ENCODE measurements at regions not wholly inside any gene's neighbourhood (a gene's known extent, or its start where the extent isn't known, plus 50 kb on each side); places are given as distances from the start of the nearest gene placed in this dataset.
"Not testable (repeated sequence)": the region's sequence is repeated elsewhere in the genome, so short reads cannot be mapped to it uniquely, and the experiment has no call there.

- H2BK120ac ChIP-seq (replicated peaks; ENCODE audit: low read depth, low read length); H4K91ac ChIP-seq (replicated peaks; ENCODE audit: insufficient read length, low read length); H3K27me3 ChIP-seq (replicated peaks in 1 of 4; ENCODE audit: control insufficient read depth in 3 of 4, extremely low read depth in 1 of 4, insufficient read depth in 3 of 4, low read length in 3 of 4); H3K79me1 ChIP-seq (ENCODE audit: low read depth, low read length); H2BK15ac ChIP-seq (ENCODE audit: low read length); H3K23ac ChIP-seq (ENCODE audit: insufficient read length); H4K5ac ChIP-seq (ENCODE audit: insufficient read length, low read depth, low read length); H3K79me2 ChIP-seq (ENCODE audit: control insufficient read depth in 1 of 2, insufficient read depth in 2 of 2, low read length in 2 of 2); FAIRE-seq; H3K18ac ChIP-seq (ENCODE audit: extremely low read depth, low read length); H3K9me3 ChIP-seq (ENCODE audit: insufficient read depth in 2 of 2, low read depth in 1 of 2, low read length in 1 of 2); POLR2A ChIA-PET (ENCODE audit: partially characterized antibody); H2AFZ ChIP-seq (ENCODE audit: low read length); H2BK12ac ChIP-seq (ENCODE audit: low read depth, low read length); H3K4ac ChIP-seq (replicated peaks; ENCODE audit: insufficient read length, low read depth, low read length); H2AK5ac ChIP-seq (ENCODE audit: low read depth, low read length); H4K20me1 ChIP-seq (replicated peaks in 1 of 2; ENCODE audit: control insufficient read depth in 1 of 2, insufficient read depth in 2 of 2, low read length in 2 of 2); H3K9ac ChIP-seq (replicated peaks in 1 of 4; ENCODE audit: extremely low read depth in 1 of 4, low read depth in 3 of 4, low read length in 3 of 4); H3K4me3 ChIP-seq (ENCODE audit: extremely low read depth in 1 of 4, insufficient read depth in 2 of 4, low read depth in 3 of 4, low read length in 4 of 4); H3K23me2 ChIP-seq (ENCODE audit: low read depth, low read length); H4K8ac ChIP-seq (ENCODE audit: extremely low read depth, insufficient read depth, low read length); H3K4me2 ChIP-seq (ENCODE audit: insufficient read depth in 1 of 2, low read depth in 2 of 2, low read length in 2 of 2); H3K4me1 ChIP-seq (replicated peaks in 1 of 4; ENCODE audit: control insufficient read depth in 3 of 4, insufficient read depth in 4 of 4, low read length in 3 of 4); H3K14ac ChIP-seq (ENCODE audit: insufficient read length); H3K56ac ChIP-seq (replicated peaks; ENCODE audit: insufficient read length, low read depth, low read length); H3K27ac ChIP-seq (ENCODE audit: low read depth, low read length); H3K36me3 ChIP-seq (ENCODE audit: control insufficient read depth in 2 of 4, insufficient read depth in 4 of 4, low read length in 3 of 4); H2BK20ac ChIP-seq (ENCODE audit: low read length); H2BK5ac ChIP-seq (ENCODE audit: low read depth, low read length); DNase-seq (ENCODE audit: low read depth in 1 of 2, low spot score in 2 of 2): not testable (repeated sequence)
- WGBS, 2 experiments (ENCODE audit: extremely low coverage in 1 of 2, insufficient coverage in 1 of 2, insufficient read length in 1 of 2, insufficient replicate concordance in 2 of 2, low coverage in 1 of 2, low lambda C conversion rate in 2 of 2, missing lambda C conversion rate in 1 of 2): no CpG with 5 or more reads among the region's 1 CpG
- CTCF ChIA-PET (ENCODE audit: partially characterized antibody): interaction anchor here (0.5 kb wide), 1 partner anchor 41 kb away, joined by 5 read pairs; no protein-coding TSS in a partner anchor
Measured at GRCh38 chrY:9207082-9207481, 130.2 kb upstream of the TSPY4 start.
